NCI-H82 (cell line): ENCODE measurements at regions not wholly inside any gene's neighbourhood (a gene's known extent, or its start where the extent isn't known, plus 50 kb on each side); places are given as distances from the start of the nearest gene placed in this dataset.
"Not testable (repeated sequence)": the region's sequence is repeated elsewhere in the genome, so short reads cannot be mapped to it uniquely, and the experiment has no call there.

Source experiments
- DNase-seq: peaks from one replicate; lab custom pipeline; 2025; lab: John Stamatoyannopoulos, UW

DNA sequence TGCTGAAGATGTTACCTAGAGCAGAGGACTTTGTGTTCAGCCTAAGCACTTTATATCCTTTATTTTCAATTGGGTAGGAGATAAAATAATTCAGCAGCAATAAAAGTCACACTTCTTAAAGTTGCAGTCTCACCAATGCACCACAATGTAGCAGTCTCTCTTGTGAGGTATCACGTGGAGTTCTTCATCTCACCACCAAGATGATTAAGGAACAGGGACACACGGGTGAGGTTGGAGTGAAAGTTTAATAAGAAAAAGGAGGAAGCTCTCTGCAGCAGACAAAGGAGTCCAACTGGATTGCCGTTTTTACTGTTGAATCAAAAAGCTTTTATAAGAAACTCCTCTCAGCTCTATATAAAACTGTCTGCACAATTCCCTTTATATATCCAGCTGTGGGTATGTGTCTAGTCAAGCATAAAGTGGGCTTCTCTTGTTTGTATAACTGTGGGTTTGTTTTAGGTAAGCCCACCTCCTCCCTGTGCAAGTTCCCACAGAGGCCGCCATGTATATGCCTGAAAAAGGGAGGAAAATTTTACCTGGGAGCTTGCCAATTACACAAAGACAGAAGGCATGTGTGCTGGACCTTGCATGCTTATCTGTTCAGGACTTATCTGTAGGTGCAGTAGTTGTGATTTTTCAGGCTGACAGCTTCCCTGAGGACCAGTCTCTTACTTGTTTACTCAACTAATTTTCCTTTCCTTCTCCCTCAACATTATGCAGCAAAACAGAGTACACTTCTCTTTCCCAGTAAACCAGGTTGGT lies 1497.2 kb upstream of the TPTE start:
- not testable (repeated sequence) for DNase-seq

DNA sequence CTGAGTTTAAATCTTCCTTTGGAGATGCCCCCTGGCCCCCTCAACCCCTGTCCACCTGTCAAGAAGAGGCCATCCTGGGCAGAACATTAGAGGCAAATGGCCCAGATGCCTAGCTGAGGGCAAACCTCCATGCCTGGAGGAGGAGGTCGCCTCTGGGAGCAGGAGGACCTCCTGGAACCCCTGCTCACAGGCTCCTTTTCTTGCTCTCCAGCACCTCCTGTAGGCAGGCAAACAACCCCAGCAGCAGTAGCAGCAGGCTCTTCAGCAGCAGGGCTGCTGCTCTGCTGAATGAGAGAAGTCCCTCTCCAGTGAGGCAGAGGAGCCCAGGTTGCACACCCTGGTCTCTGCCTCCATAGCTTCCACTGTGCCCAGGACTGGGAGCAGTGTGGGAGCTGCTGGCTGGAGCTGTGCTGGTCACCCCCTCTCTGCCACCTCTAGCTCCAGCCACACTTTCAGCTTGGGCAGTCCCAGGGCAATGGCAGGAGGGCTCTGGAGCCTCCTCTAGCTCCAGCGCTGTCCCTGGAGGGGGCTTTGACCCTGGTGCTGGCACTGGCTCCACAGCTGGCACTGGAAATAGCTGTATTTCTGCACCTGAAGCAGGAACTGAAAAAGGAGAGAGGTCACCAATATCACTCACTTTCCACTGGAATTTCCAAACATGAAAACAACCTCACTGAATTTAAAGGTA lies 1494.5 kb upstream of the TPTE start:
- not testable (repeated sequence) for DNase-seq

DNA sequence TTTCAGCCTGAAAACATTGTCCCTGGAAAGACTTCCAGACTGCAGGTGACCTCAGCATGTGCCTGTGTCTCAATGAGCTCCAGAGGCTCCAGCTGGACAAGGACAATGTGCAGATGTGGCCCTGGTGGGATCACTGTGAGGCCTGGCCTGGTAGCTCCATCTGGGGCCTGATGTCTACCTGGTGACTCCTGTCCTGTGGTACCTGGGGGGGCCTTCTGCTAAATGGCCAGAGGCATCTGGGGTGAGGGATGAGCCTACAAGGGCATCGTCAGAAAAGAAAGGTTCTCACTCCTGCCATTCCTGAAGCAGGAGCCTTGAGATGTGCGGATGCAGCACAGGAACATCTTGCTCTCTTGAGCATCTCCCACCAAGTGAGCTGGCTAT lies 1494.0 kb upstream of the TPTE start:
- DNase-seq, result not testable (repeated sequence)

DNA sequence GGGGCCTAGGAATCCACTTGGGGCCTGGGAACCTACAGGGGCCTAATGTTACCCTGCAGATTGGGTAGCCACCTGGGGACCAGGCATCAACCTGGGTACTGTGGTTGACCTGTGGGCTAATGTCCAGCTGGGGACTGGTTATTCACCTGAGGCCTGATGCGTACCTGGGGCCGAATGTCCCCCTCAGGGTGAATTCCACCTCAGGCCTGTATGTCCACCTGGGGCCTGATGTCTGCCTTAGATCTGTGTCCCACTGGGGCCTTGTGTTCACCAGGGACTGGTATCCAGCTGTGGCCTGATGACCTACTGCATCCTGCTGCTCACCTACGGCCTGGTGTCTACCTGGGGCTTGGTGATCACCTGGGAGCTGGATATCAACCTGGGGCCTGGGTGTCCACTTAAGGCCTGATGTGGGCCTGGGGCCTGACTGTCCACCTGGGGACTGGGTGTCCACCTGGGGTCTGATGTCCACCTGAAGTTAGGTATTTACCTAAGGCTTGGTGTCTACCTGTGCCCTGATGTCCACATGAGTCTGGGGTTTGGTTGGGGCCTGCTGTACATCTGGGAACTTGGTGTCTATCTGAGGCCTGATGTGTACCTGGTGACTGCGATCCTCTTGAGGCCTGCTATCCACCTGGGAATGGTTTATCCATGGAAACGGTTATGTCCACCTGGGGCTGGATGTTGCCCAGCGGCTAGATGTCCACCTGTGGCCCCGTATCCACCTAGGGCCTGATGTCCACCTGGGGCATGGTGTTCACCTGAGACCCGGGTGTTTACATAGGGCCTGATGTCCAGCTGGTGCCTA lies 1492.6 kb upstream of the TPTE start:
- DNase-seq, result not testable (repeated sequence)

DNA sequence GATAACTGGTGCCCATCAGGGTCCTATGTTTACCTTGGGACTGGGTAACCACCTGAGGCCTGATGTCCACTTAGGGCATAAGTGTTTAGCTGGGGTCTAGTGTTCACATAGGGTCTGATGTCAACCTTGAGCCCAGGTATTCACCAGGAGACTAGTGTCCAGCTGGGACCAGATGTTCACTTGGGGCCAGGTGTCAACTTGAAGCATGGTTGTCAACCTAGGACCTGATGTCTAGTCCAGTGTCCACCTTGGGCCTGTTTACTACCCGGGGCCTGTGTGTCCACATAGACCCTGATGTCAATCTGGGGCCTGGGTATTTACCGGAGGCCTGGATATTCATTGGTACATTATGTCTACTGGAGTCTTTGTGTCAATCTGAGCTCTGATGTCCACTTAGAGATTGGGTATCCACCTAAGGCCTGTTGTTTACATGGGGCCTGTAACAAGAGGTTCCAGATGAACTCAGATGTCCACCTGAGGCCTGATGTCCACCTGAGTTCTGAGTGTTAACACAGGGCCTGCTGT lies 1491.2 kb upstream of the TPTE start:
- DNase-seq, result not testable (repeated sequence)

DNA sequence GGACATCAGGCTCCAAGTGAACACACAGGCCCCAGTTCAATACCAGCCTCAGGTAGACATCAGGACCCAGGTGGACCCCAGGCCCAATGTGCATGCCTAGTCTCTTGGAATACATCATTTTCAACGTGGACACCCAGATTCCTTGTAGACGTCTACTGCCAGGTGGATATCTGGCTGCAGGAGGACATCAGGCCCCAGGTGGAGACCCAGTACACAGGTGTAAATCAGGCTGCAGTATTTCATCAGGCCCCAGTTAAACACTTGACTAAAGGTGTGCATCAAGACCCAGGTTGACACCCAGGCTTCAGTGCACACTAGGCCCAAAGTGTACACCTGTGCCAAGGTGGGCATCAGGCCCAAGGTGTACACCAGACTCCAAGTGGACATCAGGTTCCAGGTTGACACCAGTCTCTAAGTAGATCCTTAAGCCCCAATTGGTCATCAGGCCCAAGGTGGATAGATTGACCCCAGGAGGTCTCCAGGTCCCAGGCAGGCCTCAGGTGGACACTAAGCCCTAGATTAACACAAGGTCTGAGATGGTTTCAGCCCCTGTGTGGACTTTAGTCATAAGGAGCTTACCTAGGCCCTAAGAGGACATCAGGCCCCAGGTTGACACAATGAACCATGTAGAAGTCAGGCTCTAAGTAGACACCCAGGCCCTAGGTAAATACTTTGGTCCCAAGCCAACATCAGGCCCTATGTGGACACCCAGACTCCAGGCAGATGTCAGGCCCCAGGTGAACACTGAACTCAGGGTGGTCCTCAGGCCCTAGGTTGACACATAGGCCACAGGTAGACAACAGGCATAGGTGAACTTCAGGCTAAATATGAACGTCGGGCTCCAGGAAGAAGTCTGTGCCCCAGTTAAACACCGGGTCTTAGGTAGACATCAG lies 1489.7 kb upstream of the TPTE start:
- DNase-seq, result not testable (repeated sequence)

DNA sequence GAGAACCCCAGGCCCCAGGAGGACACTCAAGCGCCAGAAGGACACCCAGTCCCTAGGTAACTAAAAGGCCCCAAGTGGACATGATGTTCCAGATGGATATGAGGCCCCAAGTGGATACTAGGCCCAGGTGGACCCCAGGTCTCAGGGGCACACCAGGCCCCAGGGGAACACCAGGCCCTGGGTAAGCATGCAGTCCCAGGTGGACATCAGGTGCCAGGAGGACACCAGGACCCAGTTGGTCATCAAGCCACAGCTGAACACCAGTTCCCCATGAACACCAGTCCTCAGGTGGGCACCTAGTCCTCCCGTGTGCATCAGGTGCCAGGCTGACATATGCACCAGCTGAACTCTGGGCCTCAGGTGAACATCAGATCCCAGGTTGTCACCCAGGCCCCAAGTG lies 1488.8 kb upstream of the TPTE start:
- DNase-seq, result not testable (repeated sequence)

DNA sequence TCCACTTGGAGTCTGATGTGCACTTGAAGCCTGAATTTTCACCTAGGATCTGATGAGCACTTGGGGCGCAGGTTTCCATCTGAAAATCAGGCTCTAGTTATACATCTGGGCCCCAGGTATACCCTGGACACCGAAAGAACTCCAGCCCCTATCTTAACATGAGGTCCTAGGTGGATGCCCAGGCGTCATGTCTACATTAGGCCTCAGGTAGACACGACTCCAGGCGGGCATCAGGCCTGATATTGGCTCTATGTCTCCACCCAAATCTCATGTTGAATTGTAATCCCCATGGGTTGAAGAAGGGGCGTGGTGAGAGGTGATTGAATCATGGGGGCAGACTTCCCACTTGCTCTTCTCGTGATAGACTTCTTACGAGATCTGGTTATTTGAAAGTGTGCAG lies 1488.1 kb upstream of the TPTE start:
- DNase-seq, result not testable (repeated sequence)

DNA sequence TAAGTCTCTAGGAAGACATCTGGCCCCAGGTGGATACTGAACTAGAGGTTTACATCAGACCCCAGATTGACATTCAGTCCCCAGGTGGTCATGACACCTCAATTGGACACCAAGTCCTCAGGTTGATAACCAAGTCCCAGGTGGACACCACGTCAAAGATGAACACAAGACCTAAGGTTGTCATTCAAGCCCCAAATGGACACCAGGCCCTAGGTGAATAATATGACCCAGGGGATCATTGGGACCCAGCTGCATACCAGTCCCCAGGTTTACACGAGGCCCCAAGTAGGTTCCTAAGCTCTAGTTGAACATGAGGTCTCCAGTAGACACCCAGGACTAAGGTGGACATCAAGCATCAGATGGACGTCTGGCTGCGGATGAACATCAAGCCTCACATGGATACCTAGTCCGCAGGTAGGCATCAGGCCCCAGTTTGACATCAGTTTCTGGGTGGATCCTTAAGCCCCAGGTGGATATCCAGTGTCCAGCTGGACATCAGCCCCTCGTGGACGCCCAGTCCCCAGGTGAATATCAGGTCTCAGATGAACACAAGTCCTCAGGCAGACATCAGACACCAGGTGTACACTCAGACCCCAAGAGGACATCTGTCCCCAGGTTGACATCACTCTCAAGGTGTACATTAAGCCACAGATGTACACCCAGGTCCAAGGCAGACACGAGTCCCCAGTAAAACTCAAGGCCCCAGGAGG lies 1486.7 kb upstream of the TPTE start:
- not testable (repeated sequence) for DNase-seq

DNA sequence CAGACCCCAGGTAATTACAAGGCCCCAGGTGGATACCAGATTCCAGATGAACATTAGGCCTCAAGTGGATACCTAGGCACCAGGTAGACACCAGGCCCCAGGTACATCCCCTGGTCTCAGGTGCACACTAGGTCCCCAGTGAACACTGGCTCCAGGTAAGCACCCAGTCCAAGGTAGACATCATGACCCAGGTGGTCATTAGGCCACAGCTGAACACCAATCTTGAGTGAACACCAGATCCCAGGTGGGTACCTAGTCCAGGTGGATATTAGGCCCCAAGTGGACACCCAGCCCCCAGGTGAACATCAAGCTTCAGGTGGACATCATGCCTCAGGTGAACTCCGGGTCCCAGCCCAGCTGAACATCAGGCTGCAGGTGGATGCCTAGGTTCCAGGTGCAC lies 1486.2 kb upstream of the TPTE start:
- not testable (repeated sequence) for DNase-seq

DNA sequence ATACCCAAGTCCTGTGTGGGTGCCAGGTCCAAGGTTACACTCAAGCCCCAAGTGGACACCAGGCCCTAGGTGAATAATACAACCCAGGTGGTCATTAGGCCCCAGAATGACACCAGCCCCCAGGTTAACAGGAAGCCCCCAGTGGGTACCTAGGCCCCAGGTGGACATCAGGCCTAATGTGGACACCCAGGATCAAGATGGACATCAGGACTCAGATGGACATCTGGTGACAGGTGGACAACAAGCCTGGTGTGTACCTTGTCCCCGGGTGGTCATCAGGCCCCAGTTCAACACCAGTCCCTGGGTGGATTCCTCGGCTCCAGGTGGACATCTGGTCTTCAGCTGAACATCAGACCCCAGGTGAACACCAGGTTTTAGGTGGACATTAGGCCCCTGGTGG lies 1485.4 kb upstream of the TPTE start:
- not testable (repeated sequence) for DNase-seq

DNA sequence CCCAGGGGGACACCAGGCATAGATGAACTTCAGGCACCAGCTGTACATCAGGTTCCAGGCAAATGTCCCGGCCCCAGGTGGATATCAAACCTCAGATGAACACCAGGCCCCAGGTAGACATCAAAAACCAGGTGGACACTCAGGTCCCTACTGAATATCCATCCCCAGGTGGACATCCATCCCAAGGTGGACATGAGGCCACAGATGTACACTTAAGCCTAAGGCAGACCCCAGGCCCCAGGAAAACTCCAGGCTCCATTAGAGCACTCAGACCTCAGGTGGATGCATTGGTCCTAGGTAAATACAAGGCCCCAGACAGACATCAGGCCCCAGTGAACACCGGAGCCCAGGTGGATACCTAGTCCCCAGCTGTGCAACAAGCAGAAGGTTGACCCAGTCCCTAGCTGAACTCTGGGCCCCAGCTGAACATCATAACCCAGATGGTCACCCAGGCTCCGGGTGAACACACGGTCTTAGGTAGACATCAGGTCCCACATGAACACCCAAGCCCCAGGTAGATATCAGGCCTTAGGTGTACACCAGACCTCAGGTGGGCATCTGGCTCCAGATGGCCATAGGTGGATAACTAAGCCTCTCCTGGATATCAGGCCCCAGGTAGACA lies 1484.3 kb upstream of the TPTE start:
- not testable (repeated sequence) for DNase-seq

DNA sequence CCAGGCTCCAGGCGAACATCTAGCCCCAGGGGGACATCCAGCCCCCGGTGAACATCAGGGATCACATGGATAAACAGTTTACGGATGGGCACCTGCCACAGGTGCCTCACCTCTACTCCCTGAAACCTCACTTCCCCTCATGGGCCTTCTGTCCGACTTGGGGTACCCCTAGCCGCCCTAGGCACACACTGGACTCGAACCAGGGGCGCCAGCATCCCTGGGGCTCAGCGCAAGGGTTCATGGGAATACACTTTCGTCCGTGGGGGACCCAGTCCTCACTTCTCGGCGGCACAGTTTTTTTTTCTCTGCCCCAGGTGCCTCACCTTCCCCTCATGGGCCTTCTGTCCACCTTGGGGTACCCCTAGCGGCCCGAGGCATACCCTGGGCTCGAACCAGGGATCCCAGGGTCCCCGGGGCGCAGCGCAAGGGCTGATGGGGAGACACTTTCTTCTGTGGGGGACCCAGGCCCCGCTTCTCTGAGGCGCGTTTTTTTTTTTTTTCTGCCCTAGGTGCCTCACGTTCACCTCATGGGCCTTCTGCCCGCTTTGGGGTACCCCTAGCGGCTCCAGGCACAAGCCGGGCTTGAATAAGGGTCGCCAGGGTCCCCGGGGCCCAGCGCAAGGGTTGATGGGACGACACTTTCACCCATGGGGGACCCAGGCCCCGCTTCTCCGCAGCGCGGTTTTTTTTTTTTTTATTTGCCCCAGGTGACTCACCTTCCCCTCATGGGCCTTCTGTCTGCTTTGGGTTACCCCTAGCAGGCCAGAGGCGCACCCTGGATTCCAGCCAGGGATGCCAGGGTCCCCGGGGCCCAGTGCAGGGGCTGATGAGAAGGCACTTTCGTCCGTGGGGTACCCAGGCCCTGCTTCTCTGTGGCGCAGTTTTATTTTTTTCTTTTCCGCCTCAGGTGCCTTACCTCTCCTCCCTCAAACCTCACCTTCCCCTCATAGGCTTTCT lies 1483.5 kb upstream of the TPTE start:
- DNase-seq, result not testable (repeated sequence)

DNA sequence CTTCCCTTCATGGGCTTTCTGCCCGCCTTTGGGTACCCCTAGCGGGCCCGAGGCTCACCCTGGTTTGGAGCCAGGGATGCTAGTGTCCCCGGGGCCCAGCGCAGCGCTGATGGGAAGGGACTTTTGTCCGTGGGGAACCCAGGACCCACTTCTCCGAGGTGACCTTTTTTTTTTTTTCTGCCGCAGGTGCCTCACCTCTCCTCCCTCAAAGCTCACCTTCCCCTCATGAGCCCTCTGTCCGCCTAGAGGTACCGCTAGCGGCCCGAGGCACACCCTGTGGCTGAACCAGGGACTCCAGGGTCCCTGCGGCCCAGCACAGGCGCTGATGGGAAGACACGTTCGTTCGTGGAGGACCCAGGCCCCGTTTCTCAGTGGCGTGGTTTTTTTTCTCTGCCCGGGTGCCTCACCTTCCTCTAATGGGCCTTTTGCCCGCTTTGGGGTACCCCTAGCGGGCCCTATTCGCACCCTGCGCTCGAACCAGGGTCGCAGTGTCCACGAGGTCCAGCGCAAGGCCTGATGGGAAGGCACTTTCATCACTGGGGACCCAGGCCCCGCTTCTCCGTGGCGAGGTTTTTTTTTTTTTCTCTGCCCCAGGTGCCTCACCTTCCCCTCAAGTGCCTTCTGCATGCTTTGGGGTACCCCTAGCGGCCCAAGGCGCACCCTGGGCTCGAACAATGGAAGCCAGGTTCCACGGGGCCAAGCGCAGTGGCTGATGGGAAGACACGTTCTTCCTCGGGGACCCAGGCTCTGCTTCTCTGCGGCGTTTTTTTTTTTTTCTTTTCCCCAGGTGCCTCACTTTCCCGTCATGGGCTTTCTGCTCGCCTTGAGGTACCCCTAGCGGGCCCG lies 1481.6 kb upstream of the TPTE start:
- DNase-seq, result not testable (repeated sequence)

DNA sequence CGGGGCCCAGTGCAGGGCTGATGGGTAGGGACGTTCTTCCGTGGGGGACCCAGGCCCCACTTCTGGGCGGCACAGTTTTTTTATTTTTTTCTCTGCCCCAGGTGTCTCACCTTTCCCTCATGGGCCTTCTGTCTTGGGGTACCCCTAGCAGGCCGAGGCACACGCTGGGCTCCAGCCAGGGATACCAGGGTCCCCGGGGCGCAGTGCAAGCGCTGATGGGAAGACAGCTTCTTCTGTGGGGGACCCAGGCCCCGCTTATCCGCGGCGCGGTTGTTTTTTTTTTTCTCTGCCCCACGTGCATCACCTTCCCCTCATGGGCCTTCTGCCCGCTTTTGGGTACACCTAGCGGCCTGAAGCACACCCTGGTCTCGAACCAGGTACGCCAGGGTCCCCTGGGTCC lies 1481.0 kb upstream of the TPTE start:
- DNase-seq, result not testable (repeated sequence)

DNA sequence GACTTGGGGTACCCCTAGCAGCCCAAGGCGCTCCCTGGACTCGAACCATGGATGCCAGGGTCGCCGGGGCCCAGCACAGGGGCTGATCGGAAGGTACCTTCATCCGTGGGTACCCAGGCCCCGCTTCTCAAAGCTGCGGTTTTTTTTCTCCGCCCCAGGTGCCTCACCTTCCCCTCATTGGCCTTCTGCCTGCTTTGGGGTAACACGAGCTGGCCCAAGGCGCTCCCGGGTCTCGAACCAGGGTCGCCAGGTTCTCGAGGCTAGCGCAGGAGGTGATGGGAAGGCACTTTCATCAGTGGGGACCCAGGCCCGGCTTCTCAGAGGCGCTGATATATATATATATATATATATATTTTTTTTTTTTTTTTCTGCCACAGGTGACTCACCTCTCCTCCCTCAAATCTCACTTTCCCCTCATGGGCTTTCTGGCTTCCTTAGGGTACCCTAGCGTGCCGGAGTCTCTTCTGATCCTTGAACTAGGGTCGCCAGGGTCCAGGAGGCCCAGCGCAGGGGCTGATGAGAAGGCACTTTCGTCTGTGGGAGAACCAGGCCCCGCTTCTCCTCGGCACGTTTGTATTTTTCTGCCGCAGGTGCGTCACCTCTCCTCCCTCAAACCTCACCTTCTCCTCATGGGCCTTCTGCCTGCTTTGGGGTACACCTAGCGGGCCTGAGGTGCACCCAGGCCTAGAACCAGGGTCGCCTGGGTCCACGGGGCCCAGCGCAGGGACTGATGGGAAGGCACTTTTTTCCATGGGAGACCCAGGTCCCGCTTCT lies 1480.0 kb upstream of the TPTE start:
- not testable (repeated sequence) for DNase-seq

DNA sequence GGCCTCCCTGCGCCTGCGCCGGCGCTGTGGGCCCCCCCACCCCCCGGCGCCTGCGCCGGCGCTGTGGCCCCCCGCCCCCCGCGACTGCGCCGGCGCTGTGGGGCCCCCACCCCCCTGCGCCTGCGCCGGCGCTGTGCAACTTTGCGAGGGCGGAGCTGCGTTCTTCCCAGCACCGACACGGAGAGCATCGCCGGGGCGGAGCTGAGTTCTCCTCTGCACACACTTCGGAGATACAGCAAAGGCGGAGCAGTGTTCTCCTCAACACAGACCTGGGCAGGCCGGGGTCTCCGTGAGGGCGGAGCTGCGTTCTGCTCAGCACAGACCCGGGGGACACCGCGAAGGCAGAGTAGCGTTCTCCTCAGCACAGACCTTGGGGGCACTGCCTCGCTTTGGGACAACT lies 1478.3 kb upstream of the TPTE start:
- DNase-seq, result not testable (repeated sequence)
